Cardiac muscle cell (in vitro differentiated cells and primary cell): ENCODE measurements at regions not wholly inside any gene's neighbourhood (a gene's known extent, or its start where the extent isn't known, plus 50 kb on each side); places are given as distances from the start of the nearest gene placed in this dataset.

Experiments
- DNase-seq, 2 donors: peaks; one replicate each; pipeline versions ENCODE4 v3.0.0 to v3.0.0-alpha.2; 2010 to 2017; ENCODE audit warnings: low read depth in 1 of 2, low spot score in 1 of 2
- H3K27ac ChIP-seq: fragments of 200-600 bp; sonication (generic); 2 replicates; pipeline ENCODE4 v1.5.1; 2016
- H3K27me3 ChIP-seq: fragments of 200-600 bp; sonication (generic); 2 replicates; pipeline ENCODE4 v1.6.0; 2016; ENCODE audit warnings: control low read depth
- H3K36me3 ChIP-seq: fragments of 200-600 bp; sonication (generic); 2 replicates; pipeline ENCODE4 v1.5.1; 2016; ENCODE audit warnings: control low read depth
- H3K4me1 ChIP-seq: fragments of 200-600 bp; sonication (generic); 2 replicates; pipeline ENCODE4 v1.8.1; 2017; ENCODE audit warnings: low read depth, mild to moderate bottlenecking, mixed run types
- H3K4me3 ChIP-seq: fragments of 200-600 bp; sonication (generic); 2 replicates; pipeline ENCODE4 v1.5.1; 2016; ENCODE audit warnings: mild to moderate bottlenecking
- H3K9me3 ChIP-seq: fragments of 200-600 bp; sonication (generic); 2 replicates; pipeline ENCODE4 v1.5.1; 2017; ENCODE audit warnings: low read depth, mild to moderate bottlenecking, control low read depth
- TF ChIP-seq, protein P1 (sequence below): IDR thresholded peaks from 2 replicates; pipeline ENCODE4 v1.5.1; 2012; ENCODE audit warnings: low read depth, mild to moderate bottlenecking, low read length

DNA sequence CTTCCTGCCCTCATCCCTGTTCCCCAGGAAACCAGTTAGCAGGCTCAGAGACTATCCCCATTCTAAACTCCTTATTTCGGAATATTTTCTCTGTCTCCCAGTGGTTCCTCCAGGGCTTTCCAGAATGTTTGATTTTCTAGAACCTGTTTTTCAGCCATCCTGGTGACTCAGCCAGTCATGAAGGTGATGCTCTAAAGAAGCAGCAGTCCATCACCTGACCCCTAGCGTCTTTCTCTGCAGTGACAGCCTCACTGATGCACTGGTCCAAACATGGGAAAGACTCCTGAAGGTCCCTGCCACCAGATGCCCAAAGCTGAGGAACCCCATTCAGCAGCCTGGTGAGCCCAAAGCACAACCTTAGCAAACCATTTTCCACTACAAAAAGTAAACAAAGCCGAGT is 212.6 kb downstream of the PHETA1 start:
- Histone ChIP-seq H3K27ac (no peak overlapping the region), H3K4me3 (no peak overlapping the region), H3K9me3 (no peaks in the 10 kb centered on the region), H3K4me1 (no peaks in the 10 kb centered on the region), H3K36me3 (no peaks in the 10 kb centered on the region), H3K27me3 (no peaks in the 10 kb centered on the region)
- TF ChIP-seq, protein P1, sequence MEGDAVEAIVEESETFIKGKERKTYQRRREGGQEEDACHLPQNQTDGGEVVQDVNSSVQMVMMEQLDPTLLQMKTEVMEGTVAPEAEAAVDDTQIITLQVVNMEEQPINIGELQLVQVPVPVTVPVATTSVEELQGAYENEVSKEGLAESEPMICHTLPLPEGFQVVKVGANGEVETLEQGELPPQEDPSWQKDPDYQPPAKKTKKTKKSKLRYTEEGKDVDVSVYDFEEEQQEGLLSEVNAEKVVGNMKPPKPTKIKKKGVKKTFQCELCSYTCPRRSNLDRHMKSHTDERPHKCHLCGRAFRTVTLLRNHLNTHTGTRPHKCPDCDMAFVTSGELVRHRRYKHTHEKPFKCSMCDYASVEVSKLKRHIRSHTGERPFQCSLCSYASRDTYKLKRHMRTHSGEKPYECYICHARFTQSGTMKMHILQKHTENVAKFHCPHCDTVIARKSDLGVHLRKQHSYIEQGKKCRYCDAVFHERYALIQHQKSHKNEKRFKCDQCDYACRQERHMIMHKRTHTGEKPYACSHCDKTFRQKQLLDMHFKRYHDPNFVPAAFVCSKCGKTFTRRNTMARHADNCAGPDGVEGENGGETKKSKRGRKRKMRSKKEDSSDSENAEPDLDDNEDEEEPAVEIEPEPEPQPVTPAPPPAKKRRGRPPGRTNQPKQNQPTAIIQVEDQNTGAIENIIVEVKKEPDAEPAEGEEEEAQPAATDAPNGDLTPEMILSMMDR, result no peak
- DNase-seq, result no peak

DNA sequence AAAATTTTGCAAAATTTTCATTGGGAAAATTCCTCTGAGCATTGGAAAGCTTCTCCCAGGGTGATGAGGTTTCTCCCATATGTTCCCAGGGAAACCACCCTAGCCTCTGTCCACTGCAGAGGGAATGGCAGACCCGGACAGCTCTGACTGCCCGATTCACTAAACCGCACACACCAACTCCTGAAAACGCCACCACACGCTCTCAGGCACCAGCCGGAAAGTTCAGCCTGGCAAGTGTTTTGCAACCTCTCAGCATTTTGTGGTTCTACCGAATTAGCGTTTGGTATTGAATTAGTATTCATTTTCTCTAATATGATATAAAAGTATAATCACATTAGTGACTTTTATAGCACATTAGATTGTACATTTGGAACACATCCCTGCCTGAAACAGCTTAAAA is 213.4 kb downstream of the PHETA1 start:
- no peak for DNase-seq
- H3K27me3 ChIP-seq, result no peaks in the 10 kb centered on the region
- H3K27ac ChIP-seq, result no peak overlapping the region
- TF ChIP-seq, protein P1, result no peak
- H3K9me3 ChIP-seq, result no peaks in the 10 kb centered on the region
- no peaks in the 10 kb centered on the region for H3K4me1 ChIP-seq
- H3K4me3 ChIP-seq, result no peak overlapping the region
- no peaks in the 10 kb centered on the region for H3K36me3 ChIP-seq

DNA sequence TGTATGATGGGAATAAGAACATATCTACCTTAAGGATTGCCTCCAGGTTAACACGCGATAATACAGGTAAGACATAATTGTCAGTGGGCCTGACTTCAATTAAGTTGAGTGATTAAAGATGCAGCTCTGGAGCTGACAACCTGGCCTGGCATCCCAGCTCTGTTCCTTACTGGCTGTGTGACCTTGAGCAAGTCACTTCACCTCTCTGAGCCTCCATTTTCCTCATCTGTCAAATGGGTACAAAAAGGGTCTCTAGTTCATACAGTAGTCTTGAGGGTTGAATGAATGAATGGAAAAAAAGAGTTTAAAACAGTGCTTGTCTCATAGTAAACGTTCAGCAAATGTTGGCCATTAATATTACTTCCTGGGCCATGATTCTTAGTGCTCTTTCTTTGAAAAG is 213.9 kb downstream of the PHETA1 start:
- TF ChIP-seq, protein P1, result no peak
- H3K27ac ChIP-seq, result no peak overlapping the region
- no peaks in the 10 kb centered on the region for H3K4me1 ChIP-seq

DNA sequence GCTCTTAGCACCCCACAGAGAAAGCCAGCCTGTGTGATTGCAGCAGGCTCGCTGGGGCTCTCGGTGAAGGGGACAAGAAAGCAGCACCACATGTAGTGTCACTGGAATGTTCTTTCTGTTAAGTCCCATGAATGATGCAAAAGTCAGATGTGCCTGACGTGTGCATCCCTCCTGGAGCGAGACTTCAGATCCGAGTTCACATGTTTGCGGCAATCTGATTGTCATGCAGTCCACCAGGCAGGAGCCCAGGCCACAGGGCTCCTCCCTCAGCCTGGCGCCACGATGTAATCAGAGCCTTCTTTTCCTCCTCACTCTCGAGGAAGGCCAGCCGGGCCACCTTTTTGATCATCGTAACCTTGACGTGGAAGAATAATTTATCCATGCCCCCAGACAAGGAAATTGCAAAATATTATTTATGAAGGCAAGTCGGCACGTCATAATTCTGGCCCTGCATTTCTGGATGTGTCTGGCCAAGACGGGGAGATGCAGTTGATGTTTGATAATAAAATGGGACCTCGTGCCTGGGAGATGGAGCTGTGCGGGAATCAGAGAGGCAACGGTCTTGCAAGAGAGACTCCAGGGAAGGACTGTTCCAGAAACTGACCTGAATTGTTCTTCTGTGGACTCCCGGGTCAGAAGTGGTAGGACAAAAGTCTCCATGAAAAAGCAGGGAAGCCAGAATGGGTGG is 214.6 kb downstream of the PHETA1 start:
- DNase-seq, result no peak
- TF ChIP-seq, protein P1, result no peak
- Histone ChIP-seq H3K4me1 (no peaks in the 10 kb centered on the region), H3K27me3 (no peaks in the 10 kb centered on the region), H3K9me3 (no peaks in the 10 kb centered on the region), H3K36me3 (no peaks in the 10 kb centered on the region), H3K27ac (no peak overlapping the region), H3K4me3 (no peak overlapping the region)

More for the DNA sequence above, 213.9 kb downstream of the PHETA1 start:
- Histone ChIP-seq H3K27me3 (no peaks in the 10 kb centered on the region), H3K9me3 (no peaks in the 10 kb centered on the region), H3K36me3 (no peaks in the 10 kb centered on the region), H3K4me3 (no peak overlapping the region)
- DNase-seq, result no peak

DNA sequence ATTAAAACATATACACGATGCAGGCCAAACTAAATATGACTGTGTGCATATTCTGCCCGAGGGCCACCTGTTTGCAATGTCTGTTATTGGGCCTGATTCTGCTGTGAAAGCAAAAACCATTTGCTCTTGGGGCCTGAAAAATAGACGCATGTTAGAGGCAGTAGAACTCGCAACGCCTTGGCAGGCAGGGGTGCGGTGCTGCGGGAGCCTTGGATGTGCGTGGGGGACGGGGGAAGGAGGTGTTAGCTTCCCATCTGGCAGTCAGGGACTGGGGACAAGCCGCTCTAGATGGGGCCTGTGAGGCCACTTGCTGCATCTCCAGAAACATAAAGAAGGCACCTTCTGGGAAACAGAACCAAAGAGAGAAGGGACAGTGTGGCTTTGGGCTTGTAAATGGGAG is 216.3 kb downstream of the PHETA1 start:
- no peaks in the 10 kb centered on the region for H3K27me3 ChIP-seq
- TF ChIP-seq, protein P1, result no peak

More for the DNA sequence above, 216.3 kb downstream of the PHETA1 start:
- H3K4me3 ChIP-seq, result no peak overlapping the region
- H3K9me3 ChIP-seq, result no peaks in the 10 kb centered on the region
- H3K4me1 ChIP-seq, result no peaks in the 10 kb centered on the region
- H3K36me3 ChIP-seq, result no peaks in the 10 kb centered on the region
- H3K27ac ChIP-seq, result no peak overlapping the region
- no peak for DNase-seq
